Germinal center (tissue), 1 donor: ENCODE measurements at regions not wholly inside any gene's neighbourhood (a gene's known extent, or its start where the extent isn't known, plus 50 kb on each side); places are given as distances from the start of the nearest gene placed in this dataset.
"Not testable (repeated sequence)": the region's sequence is repeated elsewhere in the genome, so short reads cannot be mapped to it uniquely, and the experiment has no call there.

Source experiments
- DNase-seq: peaks from one replicate; pipeline ENCODE4 v3.0.0; 2012; ENCODE audit warnings: mixed read lengths, low spot score

DNA sequence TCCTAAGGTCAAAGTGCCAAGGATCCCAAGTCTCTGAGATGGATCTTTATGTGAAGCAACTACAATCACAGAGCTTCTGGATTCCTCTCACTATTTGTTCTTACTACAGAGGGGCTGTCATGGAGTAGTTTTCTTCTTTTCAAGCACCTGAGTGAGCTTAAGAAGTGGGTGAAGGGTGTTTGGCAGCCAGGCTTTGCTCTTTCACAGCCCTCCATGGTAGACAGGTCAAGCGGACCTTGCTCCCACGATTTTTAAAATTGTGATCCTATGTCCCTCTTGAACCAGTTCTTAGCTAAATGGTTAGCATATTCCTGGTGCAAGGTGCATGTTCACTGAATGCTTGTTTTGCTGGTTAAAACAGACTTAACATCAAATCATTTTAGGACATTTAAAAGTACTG is 332.2 kb downstream of the GADD45G start:
- DNase-seq, result no peak

DNA sequence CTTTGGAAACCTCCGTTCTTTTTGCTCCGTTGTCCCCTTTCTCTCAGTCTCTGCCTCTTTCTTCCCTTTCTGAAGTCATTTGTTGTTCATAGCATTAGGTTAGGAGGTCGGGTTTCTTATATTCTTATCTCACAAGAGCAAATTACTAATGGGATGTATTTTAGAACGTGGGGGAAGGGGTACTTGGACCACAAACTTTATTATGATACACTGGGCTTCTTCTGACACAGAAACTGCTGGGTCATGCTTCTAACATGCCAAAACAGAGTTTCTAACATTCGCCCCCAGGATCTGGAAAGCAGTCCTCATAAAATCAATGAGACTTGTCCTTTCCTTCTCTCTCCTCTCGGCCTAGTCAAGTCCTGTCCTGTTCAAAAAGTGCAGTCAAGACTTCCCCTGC is 334.4 kb downstream of the GADD45G start:
- no peak for DNase-seq

DNA sequence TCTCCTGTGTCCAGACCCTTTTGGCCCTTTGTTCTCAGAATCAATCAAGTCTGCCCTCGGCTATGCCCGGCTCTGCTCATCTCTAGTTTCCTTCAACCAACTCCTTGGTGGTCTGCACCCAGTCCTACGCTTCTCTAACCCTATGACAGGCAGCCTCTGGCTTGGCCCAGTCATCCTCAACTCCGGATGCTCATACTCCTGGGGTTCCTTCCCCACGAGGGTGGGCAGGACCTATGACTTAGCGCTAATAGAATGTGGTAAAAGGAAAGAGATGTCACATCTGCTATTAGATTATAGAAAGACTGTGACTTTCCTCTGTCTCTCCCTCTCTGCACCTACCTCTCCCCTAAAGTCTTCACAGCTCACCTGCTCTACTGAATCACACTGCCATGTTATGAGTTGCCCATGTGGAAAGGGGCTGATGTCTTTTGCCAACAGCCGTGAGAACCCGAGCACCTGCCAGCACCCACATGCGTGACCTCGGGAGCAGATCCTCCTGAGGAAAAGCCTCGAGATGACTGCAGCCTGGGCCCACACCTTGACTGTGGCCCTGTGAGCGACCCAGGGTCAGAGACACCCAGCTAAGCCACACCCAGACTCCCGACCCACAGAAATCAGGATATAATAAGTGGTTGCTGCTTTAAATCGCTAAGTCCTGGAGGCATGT is 334.9 kb downstream of the GADD45G start:
- DNase-seq, result no peak

DNA sequence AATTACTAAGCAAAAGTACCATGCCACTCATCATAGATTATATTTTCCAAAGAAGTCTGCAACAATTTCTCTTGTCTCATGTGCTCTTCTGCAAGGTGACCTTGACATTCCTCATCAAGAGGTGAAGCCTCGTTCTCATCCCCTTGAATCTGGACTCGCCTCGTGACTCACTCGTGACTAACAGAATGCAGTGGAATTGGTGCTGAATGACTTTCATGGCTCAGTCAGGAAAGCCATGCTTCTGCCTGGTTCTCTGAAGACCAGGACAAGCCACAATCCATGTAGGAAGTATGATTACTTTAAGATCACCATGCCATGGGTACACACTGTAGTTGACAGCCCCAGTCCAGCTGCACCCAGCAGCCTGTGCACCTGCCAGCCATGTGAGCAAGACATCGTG is 335.8 kb downstream of the GADD45G start:
- no peak for DNase-seq

DNA sequence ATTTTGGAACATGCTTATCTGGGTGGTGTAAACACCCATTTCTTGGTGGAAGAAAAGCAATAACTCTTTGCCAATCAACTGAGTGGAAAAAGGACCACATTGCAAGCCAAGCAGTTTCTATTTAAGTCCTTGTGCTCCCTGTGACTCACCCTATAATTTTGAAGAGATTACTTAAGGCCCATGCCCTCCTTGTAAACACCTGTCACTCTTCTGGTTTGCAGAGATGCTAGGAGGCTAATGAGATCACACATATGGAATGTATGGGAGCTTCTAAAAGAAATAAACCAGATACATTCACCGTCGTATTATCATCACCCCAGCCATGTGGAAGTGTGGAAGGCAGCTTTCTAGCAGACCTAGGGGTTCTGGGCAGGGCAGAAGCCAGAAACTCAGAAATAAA is 337.1 kb downstream of the GADD45G start:
- no peak for DNase-seq

DNA sequence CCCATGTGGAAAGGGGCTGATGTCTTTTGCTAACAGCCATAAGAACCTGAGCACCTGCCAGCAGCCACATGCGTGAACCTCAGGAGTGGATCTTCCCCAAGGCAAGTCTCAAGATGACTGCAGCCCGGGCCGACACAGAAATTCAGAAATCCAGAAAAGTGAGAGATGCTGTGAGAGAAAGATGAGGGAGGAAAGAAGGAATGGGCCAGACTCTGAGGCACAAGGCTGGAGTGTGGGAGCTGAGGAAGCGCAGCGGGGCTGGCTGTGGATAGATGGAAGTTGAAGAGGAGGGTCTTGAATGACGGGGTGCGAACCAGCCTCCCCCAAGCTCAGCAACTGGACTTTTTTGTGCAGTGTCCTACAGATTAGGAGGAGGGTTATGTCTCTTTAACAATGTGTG is 337.8 kb downstream of the GADD45G start:
- DNase-seq, result no peak

DNA sequence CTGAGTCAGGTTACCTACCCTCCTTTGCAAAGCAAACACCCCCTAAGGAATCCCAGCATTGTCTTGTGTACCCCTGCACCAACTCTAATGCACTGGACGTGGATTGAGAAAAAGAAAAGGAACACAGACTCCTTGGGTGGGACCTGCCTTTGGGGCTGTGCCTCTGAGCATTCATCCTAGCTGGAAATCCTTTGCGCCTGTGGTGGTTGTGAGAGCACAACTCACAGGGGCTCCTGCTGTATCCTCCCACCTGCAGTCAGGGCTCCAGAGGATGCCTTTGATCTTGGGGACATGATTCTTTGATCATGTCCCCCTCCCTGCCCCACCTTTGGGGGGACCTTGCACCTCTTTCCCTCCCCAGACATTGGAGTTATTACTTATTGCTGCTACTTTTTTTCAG is 338.5 kb downstream of the GADD45G start:
- DNase-seq, result no peak

DNA sequence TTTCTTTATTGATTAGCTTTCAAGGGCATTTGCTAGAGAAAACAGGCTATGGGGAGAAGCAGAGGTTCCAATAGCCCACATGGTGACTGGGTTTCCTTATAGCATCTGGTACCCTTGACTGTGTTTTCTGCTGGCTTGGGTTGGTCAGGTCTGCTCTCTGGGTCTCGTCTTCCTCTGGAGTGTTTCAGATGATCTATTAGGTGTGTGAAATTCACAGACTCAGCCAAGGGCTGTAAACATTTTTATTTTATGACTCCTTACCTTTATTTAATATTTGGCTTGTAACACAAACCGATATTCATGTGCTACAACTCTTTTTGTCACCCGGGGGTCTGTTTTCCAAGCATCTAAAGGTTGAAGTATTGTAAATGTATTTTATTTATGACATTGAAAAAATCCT is 338.9 kb downstream of the GADD45G start:
- DNase-seq, result no peak

DNA sequence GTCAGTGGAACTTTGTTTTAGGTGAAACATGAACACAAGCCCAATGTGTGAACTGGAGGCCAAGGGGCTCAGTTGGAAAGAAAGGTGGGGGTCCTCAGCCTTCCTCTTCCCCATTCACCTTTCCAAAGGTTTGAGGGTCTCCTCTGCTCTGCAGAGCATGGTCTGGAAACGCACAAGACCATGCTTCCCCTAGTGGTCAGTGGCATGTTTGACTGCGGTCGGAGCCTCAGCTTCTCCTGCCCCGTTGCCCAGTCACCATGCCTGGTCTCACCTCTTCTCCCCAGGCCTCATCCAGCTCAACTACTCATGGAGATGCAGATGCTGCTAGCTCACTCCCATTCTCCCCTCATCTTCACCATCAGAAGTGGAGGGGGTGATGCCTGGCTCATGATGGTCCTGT is 340.3 kb downstream of the GADD45G start:
- no peak for DNase-seq

DNA sequence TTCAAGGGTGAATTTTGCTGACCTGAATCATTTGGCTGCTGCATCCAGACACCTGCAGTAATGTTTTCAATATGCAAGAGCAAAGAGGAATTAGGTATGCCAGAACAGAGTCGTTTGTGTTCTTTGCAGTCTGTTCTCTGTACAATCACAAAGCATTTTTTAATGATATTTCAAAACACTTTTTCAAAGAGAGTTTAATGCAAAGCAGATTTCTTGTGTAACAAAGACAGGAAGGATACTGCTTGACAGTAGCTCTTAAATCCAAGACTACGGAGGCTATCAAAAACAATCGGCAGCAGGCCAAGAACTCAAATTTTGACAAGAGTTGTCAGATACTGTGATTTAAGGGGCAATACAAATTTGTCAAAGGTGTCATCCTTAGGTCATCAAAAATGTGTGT is 341.9 kb downstream of the GADD45G start:
- no peak for DNase-seq

DNA sequence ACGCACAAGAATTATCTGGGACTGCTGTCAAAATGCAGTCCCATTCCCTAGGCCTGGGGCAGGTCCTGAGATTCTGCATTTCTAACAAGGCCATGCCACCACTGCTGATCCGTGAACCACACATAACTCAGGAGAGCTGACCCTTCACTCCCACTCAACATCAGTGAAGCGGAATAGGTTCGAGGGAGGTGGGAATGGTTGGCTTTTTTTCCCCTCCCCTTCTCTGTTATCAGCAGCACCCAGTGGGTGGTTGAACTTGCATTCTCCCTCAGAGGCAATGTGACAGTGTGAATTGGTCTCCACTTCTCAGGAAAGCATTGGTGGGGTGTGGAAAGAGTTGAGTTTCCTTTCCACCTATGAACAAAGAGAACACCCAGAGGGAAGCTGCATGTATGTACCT is 344.3 kb downstream of the GADD45G start:
- no peak for DNase-seq

DNA sequence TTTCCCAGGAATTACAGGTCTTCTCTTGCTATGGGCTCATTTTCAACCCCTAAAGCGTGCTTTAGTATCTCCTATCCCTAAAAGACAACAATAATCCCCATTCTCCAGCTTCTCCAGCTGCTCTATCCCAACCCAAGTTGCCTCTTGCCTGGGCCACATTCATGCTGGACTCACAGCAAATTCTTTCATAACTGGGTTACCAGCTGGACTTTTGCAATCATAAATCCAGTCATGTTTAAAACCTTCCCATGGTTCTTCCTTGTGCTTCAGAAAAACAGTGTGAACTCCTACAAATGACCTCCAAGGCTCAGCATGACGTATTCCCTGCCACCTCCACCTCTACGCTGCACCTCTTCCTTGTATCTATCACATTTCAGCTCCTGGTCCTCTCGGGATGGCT is 346.9 kb downstream of the GADD45G start:
- no peak for DNase-seq

DNA sequence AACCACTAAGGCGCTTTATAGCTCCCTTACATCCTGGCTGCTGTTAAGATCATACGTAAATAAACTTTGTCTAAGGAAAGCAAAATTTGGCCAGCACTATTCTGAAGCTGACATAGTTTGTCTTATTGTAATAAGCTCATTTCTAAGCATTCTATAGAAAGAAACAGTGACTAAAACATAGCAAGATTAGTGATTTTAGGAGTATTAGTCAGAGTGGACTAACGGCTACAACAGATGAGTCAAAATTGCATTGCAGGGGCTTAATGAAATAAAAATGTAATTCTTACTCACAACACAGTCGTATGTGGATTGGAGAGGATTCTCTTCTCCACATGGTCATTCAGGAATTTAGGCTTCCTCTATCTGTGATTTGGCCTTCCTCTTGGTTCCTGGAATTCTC is 347.6 kb downstream of the GADD45G start:
- DNase-seq, result no peak

DNA sequence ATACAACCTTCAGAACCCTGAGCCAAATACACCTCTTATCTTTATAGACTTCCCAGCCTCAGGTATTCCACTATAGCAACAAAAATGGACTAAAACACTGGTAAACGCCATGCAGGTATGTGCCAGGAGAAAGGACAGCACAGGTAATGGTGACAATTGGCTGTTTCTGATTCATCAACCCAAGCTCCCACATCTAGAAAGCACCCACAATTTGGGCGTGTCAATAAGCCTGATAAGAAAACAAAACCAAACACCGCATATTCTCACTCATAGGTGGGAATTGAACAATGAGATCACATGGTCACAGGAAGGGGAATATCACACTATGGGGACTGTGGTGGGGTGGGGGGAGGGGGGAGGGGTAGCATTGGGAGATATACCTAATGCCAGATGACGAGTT is 348.5 kb downstream of the GADD45G start:
- DNase-seq, result not testable (repeated sequence)

DNA sequence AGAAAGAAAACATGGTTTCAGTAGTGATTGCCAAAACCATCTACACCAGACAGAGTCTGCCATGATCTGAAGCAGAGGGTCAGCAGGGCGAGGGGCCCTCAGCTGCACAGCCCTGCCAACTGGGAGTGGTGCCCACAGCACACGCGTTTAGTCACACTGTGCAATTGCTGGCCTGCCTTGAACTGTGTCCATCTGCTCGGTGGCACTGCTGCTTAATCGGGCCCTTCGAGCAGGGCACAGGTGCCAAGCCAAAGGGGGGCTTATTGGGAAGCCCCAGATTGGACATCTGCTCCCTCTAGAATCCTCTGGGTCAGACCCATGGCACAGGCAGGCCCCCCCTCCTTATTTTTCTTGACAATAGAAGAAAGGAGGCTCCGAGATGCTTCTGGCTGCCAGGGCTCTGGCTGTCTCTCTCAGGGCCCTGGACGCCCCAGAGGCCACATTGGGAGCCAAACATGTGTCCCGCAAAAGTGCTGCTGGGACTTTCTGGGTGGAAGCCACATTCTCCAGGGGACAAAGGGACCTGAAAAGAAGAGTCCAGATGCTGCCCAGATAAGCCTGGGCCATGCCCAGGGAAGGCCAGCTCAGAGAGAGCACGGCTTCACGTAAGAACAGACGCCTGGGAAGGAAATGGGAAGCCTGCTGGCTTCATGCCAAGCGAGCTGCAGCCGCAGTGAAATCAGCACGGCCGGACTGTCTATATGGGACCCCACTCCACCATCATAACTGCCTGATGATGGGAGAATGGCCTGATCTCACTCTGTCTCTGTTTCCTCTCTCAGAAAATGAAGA is 349.2 kb downstream of the GADD45G start:
- DNase-seq, result no peak

DNA sequence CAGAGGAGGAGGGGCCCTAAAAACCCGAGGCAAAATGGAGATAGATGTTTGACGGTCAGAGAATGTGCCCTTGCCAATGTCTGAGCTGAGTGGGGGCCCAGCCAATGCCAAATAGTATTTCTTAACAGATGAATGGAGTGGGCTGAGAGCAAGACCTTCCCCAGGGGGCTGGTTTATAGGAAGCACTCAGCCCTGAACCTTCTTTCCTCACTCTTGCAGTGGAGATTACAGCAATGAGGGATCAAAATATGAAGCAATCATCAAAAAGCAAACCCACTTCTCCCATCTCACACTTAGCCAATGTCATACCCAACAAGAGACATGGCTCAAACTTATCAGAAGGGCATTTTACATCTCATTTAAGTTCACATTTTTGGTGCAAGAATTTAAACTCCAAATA is 350.3 kb downstream of the GADD45G start:
- DNase-seq, result no peak

DNA sequence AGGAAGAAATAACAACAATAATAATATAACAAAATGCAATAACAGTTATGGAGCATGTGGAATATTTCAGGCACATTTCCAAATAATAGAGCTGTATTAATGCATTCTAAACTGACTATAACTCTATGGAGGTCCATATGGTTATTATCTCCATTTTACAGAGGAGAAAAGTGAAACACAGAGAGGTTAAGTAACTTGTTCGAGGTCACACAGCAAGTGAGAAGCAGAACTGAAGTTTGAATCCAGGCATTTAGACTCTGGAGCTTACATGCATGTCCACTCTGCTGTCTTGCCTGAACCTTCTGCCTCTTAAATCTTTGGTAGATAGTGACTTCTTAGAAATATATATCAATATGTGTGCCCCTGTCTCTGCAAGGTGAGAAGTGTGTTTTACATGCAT is 350.8 kb downstream of the GADD45G start:
- DNase-seq, result no peak

DNA sequence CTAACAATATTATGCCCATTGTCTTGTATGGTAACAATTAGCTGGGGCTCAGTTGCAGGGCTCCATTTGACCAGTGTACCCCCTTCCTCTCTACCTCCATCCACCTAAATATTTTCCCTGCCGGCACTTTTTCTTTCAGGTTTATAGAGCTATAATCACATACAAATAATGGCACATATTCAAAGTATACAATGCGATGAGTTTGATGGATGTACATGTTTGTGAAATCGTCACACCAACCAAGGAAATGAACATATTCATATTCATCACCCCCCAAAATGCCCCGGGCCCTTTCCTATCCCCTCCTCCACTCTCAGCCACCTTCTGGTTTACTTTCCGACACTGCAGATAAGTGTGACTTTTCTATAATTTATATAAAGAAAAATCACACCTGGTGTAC is 351.5 kb downstream of the GADD45G start:
- no peak for DNase-seq

DNA sequence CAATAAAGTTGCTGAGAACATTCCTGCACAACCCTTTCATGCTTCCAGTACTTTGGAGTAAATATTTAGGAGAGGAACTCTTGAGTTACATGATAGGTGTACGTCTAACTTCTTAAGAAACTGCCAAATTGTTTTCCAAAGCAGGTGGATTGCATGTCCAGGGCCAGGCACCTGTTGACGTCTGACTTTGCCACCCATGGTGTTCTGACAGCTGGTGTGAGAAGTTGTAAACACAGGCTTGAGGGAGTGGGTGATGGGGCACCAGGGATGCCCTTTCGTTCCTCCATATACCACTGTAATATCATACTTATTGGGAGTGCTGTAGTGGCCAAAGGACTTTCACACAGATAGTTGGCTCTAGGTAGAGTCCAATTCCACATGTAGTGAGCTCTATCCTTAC is 352.1 kb downstream of the GADD45G start:
- DNase-seq, result no peak

DNA sequence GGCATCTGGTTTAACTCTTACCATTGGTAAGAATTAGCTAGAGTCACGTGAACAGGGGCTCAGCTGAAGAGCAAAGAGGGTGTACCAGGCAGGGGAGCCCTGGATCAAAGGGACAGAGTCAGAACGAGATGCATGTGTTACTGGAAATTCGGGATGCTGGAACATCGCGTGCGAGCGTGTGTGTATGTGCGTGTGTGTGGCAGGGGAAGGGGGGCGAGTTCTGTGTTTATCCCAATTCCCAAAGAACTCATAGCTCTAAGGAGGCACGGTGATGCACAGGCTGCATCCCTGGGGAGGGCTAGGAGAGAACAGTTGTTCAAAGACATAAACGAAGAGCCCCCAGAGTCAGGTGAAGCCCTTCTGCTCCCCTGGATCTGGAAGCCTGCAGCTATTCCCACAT is 353.3 kb downstream of the GADD45G start:
- no peak for DNase-seq

DNA sequence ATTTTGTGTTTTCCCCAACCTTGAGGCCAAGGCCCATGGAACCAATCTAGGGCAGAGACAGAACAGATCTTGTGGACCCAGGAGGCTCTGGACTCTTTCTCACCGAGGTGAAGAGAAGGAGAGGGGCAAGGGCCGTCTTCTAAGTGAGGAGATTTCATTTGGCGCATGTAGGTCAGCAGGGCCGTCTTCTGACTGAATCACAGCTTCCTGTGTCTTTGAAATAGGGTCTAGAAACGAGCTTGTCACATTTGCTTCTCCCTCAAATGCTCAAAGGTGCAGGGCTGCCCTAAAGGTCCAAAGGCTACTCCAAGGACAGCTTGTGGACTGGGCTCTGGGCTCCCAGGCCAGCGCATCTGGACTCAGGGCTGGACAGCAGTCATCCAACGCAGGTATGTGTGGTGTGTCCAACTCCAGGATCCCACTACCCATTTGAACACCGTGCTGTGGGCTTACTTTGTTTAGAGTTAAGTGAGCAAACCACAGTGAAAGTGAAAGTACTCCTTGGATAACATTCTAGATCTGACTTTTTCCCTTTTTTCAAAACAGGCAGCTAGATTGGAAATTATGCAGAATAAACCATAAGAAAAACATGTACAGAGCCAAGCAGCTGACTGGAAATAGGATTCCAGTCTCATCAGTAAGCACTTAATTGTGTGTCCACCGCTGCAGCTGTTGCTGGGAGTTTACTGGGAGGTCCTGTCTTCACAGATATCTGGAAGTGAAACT is 357.0 kb downstream of the GADD45G start:
- no peak for DNase-seq

DNA sequence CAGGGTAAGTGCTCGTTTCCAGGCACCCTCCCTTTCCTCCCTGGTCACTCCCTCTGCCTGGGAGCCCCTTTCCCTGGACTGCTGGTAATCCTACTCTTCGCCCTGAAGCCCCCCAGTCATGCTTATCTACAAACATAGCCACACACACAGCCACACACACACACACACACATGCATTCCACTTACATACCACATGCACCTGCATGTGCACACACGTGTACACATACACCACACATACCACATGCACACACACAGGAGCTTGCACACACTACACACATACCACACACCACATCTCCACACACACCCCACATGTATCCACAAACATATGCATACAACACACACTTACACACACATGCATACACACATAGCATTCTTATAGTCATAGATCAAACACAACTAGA is 358.5 kb downstream of the GADD45G start:
- no peak for DNase-seq

DNA sequence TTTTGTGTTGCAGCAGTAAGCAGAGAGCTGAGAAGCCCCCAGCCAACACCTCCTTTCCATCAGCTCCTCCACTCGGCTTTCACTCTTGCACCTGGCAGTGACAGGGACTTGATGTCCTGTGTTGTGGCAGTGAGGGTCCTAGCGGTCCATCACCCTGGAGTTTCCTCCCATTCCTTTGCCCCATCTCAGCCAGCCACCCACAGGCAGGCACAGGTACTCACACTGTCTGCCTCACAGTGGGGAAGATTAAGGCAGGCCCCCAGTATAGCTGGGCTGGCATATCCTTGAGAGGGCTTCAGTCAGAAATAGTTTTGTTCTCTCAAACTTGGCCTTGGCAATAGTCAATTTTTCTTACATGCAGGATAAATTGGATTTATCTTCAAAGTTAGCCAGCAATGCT is 362.7 kb downstream of the GADD45G start:
- DNase-seq, result no peak
